Esophagus muscularis mucosa (tissue), 4 donors: ENCODE measurements at regions not wholly inside any gene's neighbourhood (a gene's known extent, or its start where the extent isn't known, plus 50 kb on each side); places are given as distances from the start of the nearest gene placed in this dataset.

Source experiments
- CTCF ChIP-seq, 3 experiments: fragments of 200-600 bp in 2 of 3; fragments of 450-650 bp in 1 of 3; sonication (generic) in 2 of 3; IDR thresholded peaks; one replicate each; pipeline ENCODE4 v1.5.1; 2017 to 2019; ENCODE audit warnings: antibody characterized with exemption in 3 of 3, mild to moderate bottlenecking in 2 of 3, moderate library complexity in 1 of 3
- EP300 ChIP-seq: sonication (generic); formaldehyde crosslinking; IDR thresholded peaks from one replicate; pipeline ENCODE4 v1.6.1; 2017; ENCODE audit warnings: antibody characterized with exemption
- POLR2A ChIP-seq: fragments of 450-650 bp; IDR thresholded peaks from one replicate; pipeline ENCODE4 v1.6.1; 2017; ENCODE audit warnings: antibody characterized with exemption, moderate library complexity, mild to moderate bottlenecking, low read depth

DNA sequence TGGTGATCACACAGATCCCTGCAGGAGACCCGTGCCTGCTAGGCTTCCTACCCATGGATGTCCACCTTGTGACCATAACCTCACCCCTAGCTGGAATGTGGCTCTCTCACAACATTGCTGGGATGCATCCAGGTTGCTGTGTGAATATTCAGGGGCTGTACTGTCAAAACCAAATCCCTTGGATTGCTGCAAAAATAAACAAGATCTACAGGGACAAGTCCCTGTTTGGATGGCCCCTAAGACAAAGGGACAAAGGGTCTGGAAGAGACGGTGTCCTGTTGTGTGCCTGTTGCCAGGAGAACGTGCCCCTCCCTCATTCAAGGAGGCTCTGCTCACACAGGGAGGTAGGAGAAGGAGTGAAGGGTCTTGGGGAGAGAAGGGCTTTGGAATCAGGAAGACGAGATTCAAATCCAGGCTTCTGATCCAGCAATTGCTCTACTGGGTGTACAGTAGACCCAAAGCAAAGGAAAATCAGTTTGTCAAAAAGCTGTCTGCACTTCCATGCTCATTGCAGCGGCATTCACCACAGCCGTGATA, 89.2 kb upstream of the WASF3 start:
- TF ChIP-seq CTCF (IDR thresholded peaks at IDR 0.05) (no peak), POLR2A (no peak), EP300 (no peak)
